ENCODE measurements at regions not wholly inside any gene's neighbourhood (a gene's known extent, or its start where the extent isn't known, plus 50 kb on each side); places are given as distances from the start of the nearest gene placed in this dataset.
A peak's percentile ranks its signal among the peaks of the same experiment; 100 is the strongest.

GRCh38 chr15:53203454-53203853 is 413.3 kb upstream of the ONECUT1 start:
- TF ChIP-seq CTCF (IDR thresholded peaks at IDR 0.05; ENCODE audit: unreplicated experiment) = no peak
- H3K27ac Mint-ChIP-seq = peak overlapping the region; percentile 67
- H3K9me3 Mint-ChIP-seq (ENCODE audit: low read depth) = no peaks in the 10 kb centered on the region
- DNase-seq (ENCODE audit: low spot score, unreplicated experiment) = no peak
- no peaks in the 10 kb centered on the region for H3K27me3 Mint-ChIP-seq
- H3K4me3 Mint-ChIP-seq (ENCODE audit: low read depth) = no peak overlapping the region
- peaks cover 22% of the 10 kb centered on the region for H3K4me1 Mint-ChIP-seq (ENCODE audit: low read depth)
- H3K36me3 Mint-ChIP-seq (ENCODE audit: insufficient read depth) = peaks cover 1% of the 10 kb centered on the region

GRCh38 chr15:53202876-53203275 is 412.7 kb upstream of the ONECUT1 start:
- no peak for TF ChIP-seq CTCF (IDR thresholded peaks at IDR 0.05; ENCODE audit: unreplicated experiment)
- DNase-seq (ENCODE audit: low spot score, unreplicated experiment) = no peak
- Mint-ChIP-seq H3K27ac (no peak overlapping the region), H3K36me3 (ENCODE audit: insufficient read depth) (peaks cover 1% of the 10 kb centered on the region), H3K4me1 (ENCODE audit: low read depth) (peaks cover 19% of the 10 kb centered on the region), H3K4me3 (ENCODE audit: low read depth) (no peak overlapping the region), H3K27me3 (no peaks in the 10 kb centered on the region), H3K9me3 (ENCODE audit: low read depth) (no peaks in the 10 kb centered on the region)

- no peaks in the 10 kb centered on the region for H3K36me3 Mint-ChIP-seq (ENCODE audit: insufficient read depth)
- H3K27ac Mint-ChIP-seq = peak overlapping the region; percentile 73
- peak; percentile 98 for TF ChIP-seq CTCF (IDR thresholded peaks at IDR 0.05; ENCODE audit: unreplicated experiment)
- H3K4me1 Mint-ChIP-seq (ENCODE audit: low read depth) = peaks cover 20% of the 10 kb centered on the region
- H3K4me3 Mint-ChIP-seq (ENCODE audit: low read depth) = peak overlapping the region; percentile 57
- H3K27me3 Mint-ChIP-seq = no peaks in the 10 kb centered on the region
- DNase-seq (ENCODE audit: low spot score, unreplicated experiment) = peak; percentile 69
- H3K9me3 Mint-ChIP-seq (ENCODE audit: low read depth) = peaks cover 3% of the 10 kb centered on the region
Observed at GRCh38 chr15:53197426-53197839, 407.3 kb upstream of the ONECUT1 start.

- Mint-ChIP-seq H3K27me3 (no peaks in the 10 kb centered on the region), H3K4me3 (ENCODE audit: low read depth) (peak overlapping the region; percentile 57), H3K9me3 (ENCODE audit: low read depth) (peaks cover 3% of the 10 kb centered on the region), H3K4me1 (ENCODE audit: low read depth) (peaks cover 18% of the 10 kb centered on the region), H3K36me3 (ENCODE audit: insufficient read depth) (no peaks in the 10 kb centered on the region), H3K27ac (peak overlapping the region; percentile 60)
- no peak for TF ChIP-seq CTCF (IDR thresholded peaks at IDR 0.05; ENCODE audit: unreplicated experiment)
- no peak for DNase-seq (ENCODE audit: low spot score, unreplicated experiment)
Observed at GRCh38 chr15:53196788-53197187, 406.7 kb upstream of the ONECUT1 start.

GRCh38 chr15:53196242-53196641 is 406.1 kb upstream of the ONECUT1 start:
- no peaks in the 10 kb centered on the region for H3K27me3 Mint-ChIP-seq
- no peaks in the 10 kb centered on the region for H3K36me3 Mint-ChIP-seq (ENCODE audit: insufficient read depth)
- DNase-seq (ENCODE audit: low spot score, unreplicated experiment) = no peak

More at GRCh38 chr15:53196242-53196641, 406.1 kb upstream of the ONECUT1 start:
- peaks cover 3% of the 10 kb centered on the region for H3K9me3 Mint-ChIP-seq (ENCODE audit: low read depth)
- H3K4me1 Mint-ChIP-seq (ENCODE audit: low read depth) = peaks cover 18% of the 10 kb centered on the region
- TF ChIP-seq CTCF (IDR thresholded peaks at IDR 0.05; ENCODE audit: unreplicated experiment) = no peak
- no peak overlapping the region for H3K27ac Mint-ChIP-seq
- no peak overlapping the region for H3K4me3 Mint-ChIP-seq (ENCODE audit: low read depth)

All from progenitor cell of endocrine pancreas (in vitro differentiated cells).